ENCODE measurements at regions not wholly inside any gene's neighbourhood (a gene's known extent, or its start where the extent isn't known, plus 50 kb on each side); places are given as distances from the start of the nearest gene placed in this dataset.

DNA sequence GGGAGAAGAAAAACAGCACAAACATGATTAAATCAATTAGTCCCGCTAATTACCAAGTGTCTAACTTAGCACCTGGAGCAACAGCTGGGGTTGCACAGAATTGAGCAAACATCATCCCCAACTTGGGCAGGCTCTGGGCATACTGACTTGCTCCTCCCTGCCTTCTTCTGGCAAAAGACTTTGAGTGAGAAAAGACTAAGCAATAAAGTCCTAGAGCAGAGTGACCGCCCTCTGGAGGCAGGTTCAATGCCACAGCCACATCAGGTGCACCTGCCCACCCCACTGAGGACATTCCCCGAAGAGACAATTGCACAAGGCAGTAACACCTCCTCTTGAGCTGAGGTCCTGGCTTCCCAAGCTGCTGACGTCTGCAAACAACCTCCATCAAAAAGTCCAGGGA is 358.3 kb downstream of the SOX9 start:
- no peak for DNase-seq

DNA sequence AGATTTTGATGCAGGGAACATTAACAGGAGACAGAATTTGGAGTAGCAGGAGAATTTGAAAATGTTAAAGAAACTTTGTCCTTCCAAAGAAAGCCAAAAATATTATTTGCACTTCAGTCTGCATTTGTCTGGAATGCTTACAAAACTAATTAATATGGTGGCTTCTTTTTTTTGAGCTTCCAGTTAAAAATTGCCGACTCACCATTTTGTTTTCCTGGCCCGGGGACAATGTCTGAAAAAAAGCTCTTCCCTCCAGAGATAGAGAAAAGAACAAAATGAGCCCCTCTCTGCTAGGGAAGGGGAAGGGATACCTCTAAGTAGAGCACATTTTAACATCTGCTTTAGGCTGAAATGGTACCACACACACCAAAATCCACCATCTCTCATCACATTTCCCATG is 360.8 kb downstream of the SOX9 start:
- DNase-seq, result no peak

DNA sequence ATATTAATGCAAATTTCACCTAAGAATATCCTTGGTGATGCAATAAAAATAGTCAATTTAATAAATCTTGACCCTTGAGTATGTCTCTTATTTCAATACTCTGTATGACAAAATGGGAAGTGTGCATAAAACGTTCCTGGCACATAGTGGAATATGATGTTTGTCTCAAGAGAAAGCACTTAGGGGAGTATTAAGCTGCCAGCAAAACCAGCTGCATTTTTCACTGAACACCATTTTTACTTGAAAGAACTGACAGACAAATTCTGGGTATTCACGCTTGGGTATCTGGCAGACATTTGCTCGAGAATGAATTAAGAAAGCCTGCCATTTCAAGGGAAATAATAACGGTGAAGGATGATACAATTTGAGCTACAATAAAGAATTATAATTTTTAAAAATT is 364.8 kb downstream of the SOX9 start:
- DNase-seq, result no peak

DNA sequence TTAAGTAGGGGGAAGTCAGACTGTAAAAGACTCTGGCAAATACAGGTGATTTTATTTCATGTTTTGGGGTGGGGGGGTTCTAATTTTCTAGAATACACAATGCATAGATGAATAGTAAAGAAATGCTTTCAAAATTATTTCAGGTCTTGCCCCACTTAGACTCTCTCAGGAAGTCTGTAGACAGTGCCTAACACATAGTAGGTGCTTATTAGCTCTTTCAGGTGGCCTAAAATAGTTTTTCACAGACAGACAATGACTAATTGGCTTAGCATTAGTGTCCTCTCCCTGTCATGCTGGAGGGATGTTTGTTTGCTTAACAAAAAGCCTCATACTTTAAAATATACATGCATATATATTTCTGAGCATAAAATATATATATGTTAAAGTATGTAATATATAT is 366.0 kb downstream of the SOX9 start:
- DNase-seq, result no peak

DNA sequence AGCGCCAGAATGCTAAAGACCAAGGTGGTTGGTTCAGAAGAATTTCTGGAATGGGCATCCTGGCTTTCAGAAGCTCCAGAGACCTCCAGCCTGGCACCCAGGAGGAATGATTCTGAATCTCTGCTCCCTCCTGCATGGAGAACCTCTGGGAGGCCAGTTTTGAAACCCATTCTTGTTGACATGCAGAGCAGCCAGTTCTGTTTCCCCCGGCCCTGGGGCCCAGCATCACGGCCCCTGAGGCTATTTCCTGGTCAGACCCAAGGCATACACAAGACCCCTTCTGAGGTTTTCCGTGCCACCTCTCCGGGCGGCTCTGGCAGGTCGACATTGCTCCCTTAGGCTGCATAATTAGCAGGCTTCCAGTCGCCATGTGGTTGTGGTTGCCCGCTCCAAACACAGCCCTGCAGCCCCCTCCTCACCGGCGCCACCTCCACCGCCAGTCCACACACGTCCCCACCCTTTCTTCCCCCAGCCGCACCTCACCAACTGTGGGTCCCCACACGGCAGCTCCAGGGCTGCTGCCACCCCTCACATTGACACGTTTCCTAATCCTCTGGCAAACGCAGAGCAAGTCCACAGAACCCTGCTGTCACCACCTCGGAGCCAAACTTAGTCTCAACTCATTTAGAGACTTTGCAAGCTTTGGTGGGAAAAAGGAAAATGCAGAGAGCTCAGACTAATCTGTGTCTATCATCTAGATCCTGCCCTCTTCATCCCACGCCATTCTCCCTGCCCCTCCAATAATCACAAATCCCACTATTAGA is 367.1 kb downstream of the SOX9 start:
- DNase-seq, result no peak

DNA sequence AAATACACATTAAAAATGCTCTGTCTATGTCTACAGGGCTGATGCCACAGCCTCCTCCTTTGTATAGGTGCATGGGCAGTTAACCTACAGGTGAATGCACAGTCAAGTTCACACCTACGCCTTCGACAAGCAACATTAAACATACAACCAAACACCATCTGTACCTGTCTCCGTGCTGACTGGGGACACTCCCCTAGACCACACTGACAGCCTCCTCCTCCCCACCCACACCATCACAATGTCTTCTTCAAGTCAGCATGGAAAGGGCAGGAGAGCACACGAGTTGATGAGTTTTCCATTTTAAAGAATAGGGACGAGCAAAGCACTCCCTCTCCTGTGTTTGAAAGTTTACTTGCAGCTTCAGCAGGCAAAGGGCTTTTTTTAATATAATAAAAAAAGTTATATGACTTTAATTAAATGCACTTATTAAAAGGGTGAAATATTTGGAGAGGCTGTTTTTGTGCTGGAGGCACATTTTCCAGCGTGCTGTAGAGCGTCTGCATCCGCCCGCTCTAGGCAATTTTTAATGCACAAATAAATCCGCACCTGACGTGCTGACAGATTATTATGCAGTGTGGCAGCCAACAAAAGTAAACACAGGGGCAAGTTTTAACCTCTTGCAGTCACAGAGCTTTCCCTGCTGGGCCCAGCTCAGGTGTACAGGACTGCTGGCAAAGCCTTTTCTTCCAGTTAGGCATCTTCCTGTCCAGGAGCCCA is 367.9 kb downstream of the SOX9 start:
- no peak for DNase-seq

DNA sequence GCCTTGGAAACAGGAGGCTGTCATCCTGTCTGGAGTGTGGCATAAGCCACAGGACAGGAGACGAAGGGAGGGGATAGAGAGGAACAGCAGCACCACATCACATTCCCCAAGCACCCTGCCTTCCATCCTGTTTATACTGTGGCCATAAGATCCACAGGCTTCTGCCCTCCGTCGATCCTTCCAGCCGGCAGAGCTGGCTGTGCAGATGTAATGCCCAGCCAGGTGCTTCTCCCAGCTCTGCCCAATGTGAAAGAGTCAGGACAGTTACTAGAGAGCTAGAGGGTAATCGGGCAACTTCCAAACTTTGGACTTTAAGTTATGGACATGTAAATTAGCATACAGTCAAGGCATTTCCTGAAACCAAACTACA is 368.4 kb downstream of the SOX9 start:
- DNase-seq, result no peak

DNA sequence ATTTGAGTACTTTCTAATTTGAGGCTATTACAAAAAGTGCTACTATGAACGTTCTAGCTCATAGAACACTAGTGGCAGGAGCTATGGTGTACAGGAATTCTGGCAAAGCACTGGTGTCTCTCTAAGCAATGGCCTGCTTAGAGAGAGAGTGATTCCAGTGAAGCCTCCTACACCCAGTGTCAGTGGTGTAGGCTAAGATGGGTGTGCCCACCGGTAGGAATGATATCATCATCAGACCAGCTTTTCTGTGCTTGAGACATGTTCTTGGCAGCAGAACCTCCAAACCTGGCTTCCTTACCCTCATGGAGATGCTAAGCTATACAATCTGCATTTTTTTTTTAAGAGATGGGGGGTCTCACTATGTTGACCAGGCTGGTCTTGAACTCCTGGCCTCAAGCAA is 370.3 kb downstream of the SOX9 start:
- no peak for DNase-seq

DNA sequence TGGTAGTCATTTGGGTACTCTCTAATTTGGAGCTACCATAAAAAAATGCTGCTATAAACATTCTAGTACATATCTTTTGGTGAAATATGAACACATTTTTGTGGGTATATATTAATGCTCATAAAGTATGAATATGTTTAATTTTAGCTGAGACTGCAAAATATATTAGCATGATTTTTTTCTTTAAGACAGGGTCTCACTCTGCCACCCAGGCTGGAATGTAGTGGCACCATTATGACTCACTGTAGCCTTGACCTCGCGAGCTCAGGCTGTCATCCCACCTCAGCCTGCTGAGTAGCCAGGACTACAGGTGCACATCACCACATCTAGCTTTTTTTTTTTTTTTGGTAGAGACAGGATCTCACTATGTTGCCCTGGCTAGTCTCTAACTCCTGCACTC is 371.7 kb downstream of the SOX9 start:
- DNase-seq, result no peak

DNA sequence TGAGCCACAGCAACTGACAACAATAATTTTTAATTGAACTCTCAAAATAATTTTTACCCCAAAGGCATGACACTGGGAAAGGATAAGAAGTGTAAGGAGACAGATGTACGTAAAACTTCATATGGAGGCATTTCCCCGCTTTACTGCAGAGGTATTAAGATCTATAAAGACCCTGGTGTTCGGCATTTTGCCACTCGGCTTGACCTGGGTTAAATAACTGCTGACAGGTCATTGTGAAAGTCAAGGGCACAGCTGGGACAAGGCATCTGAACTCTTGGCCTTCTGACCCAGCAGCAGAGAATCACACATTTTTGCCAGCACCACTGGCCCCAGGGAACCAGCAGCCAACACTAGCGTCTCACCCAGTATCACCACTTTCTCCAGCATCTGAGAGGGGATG is 372.1 kb downstream of the SOX9 start:
- no peak for DNase-seq

DNA sequence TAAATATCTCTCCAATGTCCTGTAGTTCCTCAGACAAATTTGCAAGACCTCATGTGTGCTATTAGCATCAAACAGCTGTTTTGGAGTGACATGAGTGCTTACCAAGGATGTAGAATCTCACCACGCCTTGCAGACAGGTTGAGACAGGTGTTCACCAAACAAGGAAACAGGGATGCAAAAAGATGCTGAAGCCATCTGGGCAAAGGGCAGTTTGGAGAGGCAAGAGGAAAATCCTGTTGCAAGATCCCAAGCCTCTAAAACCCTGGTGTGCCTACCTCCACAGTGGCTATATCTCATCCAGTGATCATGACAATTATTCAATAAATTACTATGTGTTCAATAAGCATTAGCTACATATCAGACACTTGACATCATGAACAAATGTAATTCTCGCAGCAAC is 373.7 kb downstream of the SOX9 start:
- DNase-seq, result no peak

DNA sequence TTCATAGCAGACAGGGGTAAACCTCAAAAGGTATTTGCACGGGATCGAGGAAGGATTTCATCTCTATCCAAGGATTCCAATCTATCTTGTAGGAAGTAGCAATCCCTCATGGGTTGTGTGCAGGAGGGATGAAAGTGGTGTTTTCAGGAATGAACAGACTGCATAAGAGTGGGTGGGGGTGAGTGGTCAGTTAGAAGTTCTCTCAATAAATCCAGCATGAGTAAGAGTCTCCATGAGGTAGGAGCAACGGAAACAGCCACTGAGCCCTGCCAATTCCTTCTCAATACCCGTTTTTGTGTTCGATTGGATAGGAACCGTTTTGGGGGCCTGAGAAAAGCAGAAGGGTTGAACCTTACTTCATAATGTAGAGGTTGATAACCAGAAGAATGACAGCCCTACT is 375.6 kb downstream of the SOX9 start:
- DNase-seq, result no peak

DNA sequence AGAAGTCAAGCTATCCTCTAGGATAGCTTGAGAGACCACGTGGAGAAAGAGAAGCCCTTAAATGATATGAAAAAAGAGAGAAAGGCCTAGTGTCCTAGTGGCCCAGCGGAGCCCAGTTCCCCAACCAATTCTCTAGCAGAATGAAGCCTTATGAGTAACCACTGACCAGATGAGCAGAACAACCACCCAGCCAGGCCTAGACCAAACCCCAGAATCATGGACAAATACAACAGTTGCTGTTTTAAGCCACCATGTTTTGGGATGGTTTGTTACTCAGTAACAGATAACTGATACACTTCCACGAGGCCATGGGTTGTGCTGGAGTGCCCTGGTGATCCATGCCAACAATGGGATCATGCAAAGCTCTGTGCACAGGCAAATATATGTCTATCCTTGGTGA is 377.1 kb downstream of the SOX9 start:
- DNase-seq, result no peak

DNA sequence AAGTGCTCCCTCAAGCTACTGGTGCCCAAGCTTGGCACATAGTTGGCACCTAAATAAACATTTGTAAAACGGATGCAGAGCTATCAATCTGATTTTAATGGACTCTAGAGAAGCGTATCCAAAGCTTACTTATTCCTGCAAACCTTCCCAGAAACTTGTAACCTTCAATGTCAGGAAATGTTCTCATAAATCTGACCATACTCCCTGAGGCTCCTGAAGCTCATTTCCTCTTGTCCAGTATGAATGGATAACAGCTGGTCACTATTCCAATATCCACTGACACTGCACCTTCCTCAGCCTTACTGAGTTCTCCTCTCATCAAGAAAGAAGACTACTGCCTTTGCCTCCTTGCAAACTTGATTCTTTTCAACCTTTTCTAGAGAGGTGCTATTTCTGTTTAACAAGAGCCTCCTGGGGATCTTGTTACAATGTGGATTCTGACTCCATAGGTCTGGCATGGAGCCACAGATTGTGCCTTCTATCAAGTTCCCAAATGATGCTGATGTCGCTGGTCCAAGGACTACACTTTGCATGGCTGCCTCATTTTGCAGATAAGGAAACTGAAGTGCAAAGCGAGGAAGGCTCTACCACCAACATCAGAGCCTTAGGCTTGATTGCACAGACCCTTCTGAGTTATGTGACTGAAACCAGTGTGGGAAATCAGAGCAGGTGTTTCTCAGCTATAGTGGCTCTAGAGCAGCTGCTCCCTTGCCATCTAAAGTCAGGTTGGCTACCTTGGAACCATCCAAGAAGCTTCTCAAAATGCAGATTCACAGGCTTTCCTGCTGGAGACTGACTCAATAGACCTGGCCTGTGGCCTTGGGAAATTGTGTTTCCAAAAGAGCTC is 377.8 kb downstream of the SOX9 start:
- no peak for DNase-seq

DNA sequence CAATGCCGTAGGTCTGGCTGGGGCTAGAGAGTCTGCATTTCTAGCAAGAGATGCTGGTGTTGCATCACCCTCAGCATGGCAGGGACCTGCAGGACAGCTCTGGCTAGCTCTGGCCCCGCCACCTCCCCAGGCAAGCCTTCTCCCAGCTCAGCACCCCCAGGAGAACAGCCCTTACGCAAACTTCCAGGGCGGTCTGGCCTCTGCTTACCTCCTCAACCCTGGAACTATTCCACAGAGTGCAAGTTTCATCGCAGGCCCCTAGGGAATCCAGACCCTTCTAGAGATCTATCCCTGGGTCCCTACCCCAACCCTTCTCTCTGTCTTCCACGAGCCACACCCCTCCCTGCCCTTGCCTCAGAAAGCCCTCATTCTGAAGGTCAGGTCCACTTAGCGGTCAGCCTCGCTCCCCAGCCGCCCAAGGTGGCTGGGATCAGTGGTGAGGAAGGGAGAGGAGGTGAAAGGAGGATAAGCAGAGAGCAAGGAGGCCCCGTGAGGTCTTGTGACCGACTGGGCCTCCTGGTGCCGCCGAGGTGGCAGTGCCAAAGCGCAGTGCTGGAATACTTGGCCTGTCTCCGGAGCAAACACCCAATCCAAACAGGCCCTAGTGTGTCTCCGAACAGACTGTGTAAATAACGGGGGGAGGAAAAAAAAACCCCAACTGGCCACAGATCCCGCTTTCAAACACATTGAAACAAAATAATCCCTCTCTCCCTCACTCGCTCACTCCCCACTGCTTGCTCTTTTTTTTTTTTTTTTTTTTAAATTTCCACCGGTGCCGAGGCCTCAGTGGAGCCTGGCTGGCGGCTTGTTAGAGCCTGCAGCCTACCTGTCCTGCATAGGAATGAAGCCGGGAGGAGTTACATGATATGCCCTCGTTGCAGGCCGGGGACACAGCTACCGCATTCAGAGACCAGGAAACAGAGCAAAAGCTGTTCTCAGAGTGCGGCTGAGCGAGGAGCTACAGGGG is 380.9 kb downstream of the SOX9 start:
- DNase-seq, result no peak

DNA sequence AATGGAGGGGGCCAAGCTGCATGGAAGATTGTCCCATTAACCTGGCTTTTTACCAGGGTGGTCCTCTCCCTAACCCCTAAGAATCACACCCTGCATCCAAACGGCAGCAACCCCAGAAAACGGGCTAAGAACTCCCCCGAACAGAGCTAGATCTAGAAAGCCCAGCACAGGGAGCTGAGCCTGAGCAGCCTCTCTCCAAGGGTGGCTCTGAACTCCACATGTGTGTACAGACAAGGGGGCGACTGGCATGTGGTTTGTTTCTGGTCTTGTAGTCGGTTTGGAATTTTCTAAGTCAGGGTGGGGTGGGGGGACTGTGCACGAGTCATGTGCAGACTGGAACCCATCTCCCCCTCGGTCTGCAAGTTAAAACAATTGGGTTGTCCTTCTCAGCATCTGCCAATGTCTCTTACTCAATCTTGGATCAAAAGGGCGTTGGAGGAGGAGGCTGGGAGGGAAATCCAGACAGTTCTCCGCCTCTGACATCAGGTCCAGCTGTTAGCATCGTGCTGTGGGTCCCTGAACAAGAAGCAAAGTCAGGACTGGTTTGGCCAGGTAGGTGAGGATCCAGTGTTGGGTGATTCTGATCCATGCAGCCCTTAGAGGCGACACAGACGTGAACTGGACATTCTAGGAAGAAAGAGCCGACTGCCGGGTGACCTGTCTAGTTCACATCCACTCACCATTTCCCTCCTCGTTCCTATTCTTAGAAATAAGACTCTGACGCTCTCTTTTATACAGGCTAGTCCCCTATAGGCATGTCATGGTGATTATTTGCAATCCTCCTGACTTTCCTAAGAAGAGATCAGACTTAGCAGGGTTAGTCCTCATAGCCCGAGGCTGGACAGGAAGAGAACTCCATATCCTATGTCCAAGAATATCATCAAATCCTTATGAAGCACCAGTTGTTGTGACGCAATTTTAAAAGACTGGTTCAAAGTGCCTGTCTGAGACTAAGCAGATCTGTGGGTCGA is 381.8 kb downstream of the SOX9 start:
- no peak for DNase-seq

DNA sequence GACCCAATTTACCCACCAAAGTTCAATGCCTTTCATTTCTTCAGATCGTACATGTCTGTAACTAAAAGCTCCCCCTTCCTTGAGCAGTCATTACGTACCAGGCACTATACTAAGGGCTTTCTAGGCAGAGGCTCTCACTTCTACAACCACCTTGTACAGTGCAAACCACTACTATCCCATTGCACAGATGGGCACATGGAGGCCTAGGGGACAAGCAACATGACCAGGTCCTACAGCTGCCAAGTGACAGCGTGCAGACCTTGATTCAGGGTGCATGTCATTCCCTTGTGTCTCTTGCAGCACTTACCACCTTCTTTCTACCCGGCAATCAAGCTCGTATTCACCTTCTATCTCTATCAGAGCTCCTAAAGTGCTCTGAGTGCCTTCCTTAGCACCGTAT is 382.7 kb downstream of the SOX9 start:
- no peak for DNase-seq

DNA sequence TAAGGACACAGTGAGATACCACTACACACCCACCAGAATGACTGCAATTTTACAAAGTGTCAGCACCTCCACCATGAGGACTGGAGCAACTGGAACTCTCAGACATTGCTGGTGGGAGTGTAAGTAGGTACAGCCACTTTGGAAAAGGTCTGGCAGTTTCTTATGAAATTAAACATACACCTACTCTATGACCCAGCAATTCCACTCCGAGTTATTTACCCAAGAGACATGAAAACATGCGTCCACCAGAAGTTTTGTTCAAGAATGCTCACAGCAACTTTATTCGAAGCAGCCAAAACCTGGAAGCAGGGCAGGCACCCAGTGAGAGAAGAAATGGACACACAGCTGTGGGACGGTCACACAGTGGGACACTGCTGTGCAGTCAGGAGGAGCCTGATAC is 384.0 kb downstream of the SOX9 start:
- DNase-seq, result no peak

DNA sequence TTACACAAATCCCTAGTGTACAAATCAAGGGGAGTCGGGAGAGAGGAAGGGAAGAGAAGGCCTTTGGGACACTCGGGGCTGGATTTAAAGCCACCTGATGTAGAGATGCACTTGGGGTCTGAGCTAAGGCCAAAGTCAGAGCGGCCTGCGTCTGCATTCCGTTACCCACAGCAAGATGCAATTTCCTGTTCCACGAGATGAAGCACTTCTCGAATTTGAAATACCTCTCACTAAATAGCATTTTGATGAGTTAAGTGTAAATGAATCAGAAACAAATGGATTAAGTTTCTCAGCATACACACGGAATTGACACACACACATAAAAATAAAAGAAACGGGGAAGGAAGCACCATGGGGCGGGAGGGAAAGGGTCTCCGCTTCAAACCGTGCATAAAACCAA is 386.0 kb downstream of the SOX9 start:
- no peak for DNase-seq

DNA sequence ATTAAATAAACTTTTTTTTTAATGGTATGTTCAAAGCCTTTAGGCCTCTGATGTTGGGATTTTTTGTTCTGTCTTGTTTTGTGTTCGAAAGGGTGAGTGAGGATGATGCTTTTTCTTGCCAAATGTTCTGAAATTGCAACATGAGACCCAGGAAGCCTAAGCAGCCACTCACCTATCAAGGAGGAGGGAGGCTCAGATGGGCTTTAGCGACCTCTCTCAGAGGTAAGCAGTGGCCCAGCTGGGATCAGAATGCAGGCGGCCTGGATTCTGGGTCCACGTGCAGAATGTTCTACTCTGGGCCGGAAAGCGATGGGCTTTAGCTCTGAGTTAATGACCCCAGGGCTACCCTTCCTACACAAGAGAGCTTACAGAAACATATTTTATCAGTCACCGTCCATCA is 386.6 kb downstream of the SOX9 start:
- no peak for DNase-seq

DNA sequence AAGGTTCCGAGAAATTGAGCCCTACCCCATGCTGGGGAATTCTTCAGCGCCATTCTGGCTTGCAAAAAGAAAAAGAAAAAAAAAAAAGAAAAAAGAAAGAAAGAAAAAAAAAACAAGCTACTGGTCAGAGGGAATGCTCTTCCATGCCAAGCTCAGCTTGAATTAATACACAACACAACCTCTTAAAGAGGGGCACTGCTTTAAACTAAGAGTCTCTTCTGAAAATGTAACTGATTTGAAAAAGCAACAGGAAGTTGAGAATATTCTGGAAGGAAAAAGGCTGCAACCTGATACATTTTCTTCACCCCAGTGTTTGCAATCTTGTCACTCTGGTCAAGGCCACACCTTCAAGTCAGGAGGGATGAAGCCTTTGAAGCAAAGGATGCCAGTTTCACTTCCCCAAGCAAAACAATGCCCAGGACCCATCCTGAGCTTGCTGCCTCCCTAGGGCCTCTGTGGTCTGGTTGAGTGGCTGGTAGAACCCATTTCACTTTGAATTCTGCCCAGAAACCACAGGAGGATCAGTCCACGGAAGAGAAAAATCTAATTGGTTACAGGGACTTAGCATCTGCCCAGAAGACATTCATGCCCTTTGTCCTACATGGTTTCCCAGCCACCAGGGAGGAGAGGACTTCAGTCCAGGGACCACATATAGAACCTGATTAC is 389.7 kb downstream of the SOX9 start:
- DNase-seq, result no peak
